ENCODE measurements at regions not wholly inside any gene's neighbourhood (a gene's known extent, or its start where the extent isn't known, plus 50 kb on each side); places are given as distances from the start of the nearest gene placed in this dataset.

DNA sequence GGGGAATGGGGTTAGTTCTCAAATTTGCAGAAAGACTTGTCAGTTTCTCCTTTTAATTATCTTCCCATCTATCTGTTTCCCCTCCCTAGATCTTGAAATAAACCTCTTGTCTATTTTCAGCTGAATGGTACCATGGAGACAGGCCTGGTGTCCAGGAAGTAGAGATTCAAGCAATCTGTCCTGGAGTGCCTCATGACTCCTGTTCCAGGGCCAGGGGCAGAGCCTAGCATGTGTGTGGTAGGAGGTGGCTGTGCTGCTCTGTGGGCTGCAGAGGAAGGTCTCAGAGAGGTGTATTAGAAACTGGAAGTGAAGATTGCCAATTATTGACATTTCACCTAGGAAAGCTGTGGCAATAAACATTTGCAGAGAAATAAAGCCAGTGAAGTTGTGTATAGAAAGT lies 175.8 kb upstream of the ATP10B start:
- TF ChIP-seq ZNF274 (IDR thresholded peaks at IDR 0.05; ENCODE audit: low read depth, low read length) = no peak
- no peak for TF ChIP-seq SUZ12 (IDR thresholded peaks at IDR 0.05; ENCODE audit: extremely low read depth, insufficient read depth, insufficient read length)

All from NT2/D1 (cell line).